ENCODE measurements at regions not wholly inside any gene's neighbourhood (a gene's known extent, or its start where the extent isn't known, plus 50 kb on each side); places are given as distances from the start of the nearest gene placed in this dataset.

DNA sequence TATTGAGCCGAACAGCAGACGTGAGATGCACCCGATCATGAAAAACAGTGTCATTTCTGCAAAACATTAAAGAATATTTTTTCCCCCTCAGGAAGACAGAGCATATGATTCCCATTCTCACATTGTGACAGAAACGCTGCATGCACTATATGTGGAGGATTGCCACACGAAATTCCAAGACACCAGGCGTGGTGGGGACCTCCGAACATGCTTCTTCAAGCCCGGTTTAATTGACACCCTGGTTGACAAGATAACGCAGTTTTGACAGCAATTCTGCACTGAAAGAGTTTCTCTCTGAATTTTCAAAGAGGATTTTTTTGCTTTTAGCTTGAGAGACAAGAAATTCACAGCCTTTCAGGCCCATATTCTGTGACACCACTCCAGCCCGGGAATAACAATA lies 442.8 kb upstream of the NRP1 start:
- no peak overlapping the region for H3K27ac ChIP-seq (ENCODE audit: control insufficient read depth, insufficient read depth, low read length)
- H3K36me3 ChIP-seq (ENCODE audit: control insufficient read depth in 2 of 2, extremely low read depth in 1 of 2, insufficient read depth in 2 of 2, low read length in 2 of 2), result no peaks in the 10 kb centered on the region
- dilution Hi-C loops (cut with MboI; ENCODE audit: extremely low pct_ligation_motif_present, low sequenced_read_pairs), result no loop called here
- no peak for DNase-seq (ENCODE audit: low read depth, low spot score)
- no peak overlapping the region for H3K4me3 ChIP-seq (ENCODE audit: control insufficient read depth in 2 of 3, extremely low read depth in 1 of 3, insufficient read depth in 2 of 3, low read depth in 1 of 3, low read length in 3 of 3)
- no peak overlapping the region for H2AFZ ChIP-seq (ENCODE audit: control insufficient read depth, low read length)
- no peak for FAIRE-seq
- H4K20me1 ChIP-seq (ENCODE audit: control insufficient read depth, extremely low read depth, insufficient read depth, low read length), result no peaks in the 10 kb centered on the region
- no peaks in the 10 kb centered on the region for H3K9me3 ChIP-seq (ENCODE audit: control insufficient read depth, low read depth, low read length)
- no peaks in the 10 kb centered on the region for H3K79me2 ChIP-seq (ENCODE audit: control insufficient read depth, insufficient read depth, low read length)
- no peak overlapping the region for H3K4me2 ChIP-seq (ENCODE audit: control insufficient read depth, extremely low read depth, insufficient read depth, low read depth, low read length)
- no peak overlapping the region for H3K9ac ChIP-seq (ENCODE audit: control insufficient read depth, extremely low read depth, insufficient read depth, low read length)
- no peaks in the 10 kb centered on the region for H3K4me1 ChIP-seq (ENCODE audit: control insufficient read depth, extremely low read depth, insufficient read depth, low read length)
- TF ChIP-seq, protein P1, sequence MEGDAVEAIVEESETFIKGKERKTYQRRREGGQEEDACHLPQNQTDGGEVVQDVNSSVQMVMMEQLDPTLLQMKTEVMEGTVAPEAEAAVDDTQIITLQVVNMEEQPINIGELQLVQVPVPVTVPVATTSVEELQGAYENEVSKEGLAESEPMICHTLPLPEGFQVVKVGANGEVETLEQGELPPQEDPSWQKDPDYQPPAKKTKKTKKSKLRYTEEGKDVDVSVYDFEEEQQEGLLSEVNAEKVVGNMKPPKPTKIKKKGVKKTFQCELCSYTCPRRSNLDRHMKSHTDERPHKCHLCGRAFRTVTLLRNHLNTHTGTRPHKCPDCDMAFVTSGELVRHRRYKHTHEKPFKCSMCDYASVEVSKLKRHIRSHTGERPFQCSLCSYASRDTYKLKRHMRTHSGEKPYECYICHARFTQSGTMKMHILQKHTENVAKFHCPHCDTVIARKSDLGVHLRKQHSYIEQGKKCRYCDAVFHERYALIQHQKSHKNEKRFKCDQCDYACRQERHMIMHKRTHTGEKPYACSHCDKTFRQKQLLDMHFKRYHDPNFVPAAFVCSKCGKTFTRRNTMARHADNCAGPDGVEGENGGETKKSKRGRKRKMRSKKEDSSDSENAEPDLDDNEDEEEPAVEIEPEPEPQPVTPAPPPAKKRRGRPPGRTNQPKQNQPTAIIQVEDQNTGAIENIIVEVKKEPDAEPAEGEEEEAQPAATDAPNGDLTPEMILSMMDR (optimal IDR thresholded peaks at IDR 0.05 in 1 of 3, IDR thresholded peaks at IDR 0.05 in 1 of 3, conservative IDR thresholded peaks at IDR 0.05 in 1 of 3; ENCODE audit: extremely low read depth in 1 of 3, insufficient read depth in 2 of 3, low read length in 3 of 3), result no peak
- TF ChIP-seq EZH2 (IDR thresholded peaks at IDR 0.05; ENCODE audit: low read length), result no peak
- no peaks in the 10 kb centered on the region for H3K27me3 ChIP-seq (ENCODE audit: control insufficient read depth, extremely low read depth, insufficient read depth, low read length)
- H3K9me1 ChIP-seq (ENCODE audit: control insufficient read depth, extremely low read depth, insufficient read depth, low read length), result no peaks in the 10 kb centered on the region

DNA sequence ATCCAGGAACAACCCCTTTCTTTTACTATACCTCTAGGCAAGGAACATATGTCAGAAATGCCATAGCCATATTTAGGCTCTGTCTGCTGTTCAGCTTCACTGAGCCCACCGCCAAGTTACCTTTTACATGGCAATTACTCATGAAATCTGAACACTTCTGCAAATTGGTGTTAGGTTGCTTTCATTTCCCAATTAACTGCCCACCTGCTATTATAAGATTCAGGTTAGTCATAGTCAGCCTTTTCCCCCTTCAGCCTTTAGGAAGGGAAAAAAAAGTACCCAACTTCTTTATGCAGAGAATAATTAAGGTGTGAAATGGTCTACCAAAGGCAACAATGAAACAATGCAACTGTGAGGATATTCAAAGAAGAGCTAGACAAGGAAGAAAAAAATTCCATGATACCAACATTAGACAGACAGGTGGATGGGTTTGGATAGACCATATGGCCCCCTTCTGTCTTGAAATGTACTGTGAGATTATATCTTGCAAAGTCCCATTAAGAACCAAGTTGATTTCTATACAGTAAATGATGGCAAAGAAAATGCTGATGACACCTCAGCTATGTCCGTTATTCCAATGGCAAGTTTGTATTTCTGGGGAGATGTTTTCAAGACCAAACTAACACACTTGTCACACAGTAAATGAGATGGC lies 442.1 kb upstream of the NRP1 start:
- Histone ChIP-seq H3K9ac (ENCODE audit: control insufficient read depth, extremely low read depth, insufficient read depth, low read length) (no peak overlapping the region), H3K9me1 (ENCODE audit: control insufficient read depth, extremely low read depth, insufficient read depth, low read length) (no peaks in the 10 kb centered on the region), H3K27ac (ENCODE audit: control insufficient read depth, insufficient read depth, low read length) (no peak overlapping the region), H4K20me1 (ENCODE audit: control insufficient read depth, extremely low read depth, insufficient read depth, low read length) (no peaks in the 10 kb centered on the region), H3K4me1 (ENCODE audit: control insufficient read depth, extremely low read depth, insufficient read depth, low read length) (no peaks in the 10 kb centered on the region), H3K9me3 (ENCODE audit: control insufficient read depth, low read depth, low read length) (no peaks in the 10 kb centered on the region), H3K4me3 (ENCODE audit: control insufficient read depth in 2 of 3, extremely low read depth in 1 of 3, insufficient read depth in 2 of 3, low read depth in 1 of 3, low read length in 3 of 3) (no peak overlapping the region), H3K36me3 (ENCODE audit: control insufficient read depth in 2 of 2, extremely low read depth in 1 of 2, insufficient read depth in 2 of 2, low read length in 2 of 2) (no peaks in the 10 kb centered on the region), H3K27me3 (ENCODE audit: control insufficient read depth, extremely low read depth, insufficient read depth, low read length) (no peaks in the 10 kb centered on the region), H3K79me2 (ENCODE audit: control insufficient read depth, insufficient read depth, low read length) (no peaks in the 10 kb centered on the region), H3K4me2 (ENCODE audit: control insufficient read depth, extremely low read depth, insufficient read depth, low read depth, low read length) (no peak overlapping the region), H2AFZ (ENCODE audit: control insufficient read depth, low read length) (no peak overlapping the region)
- no peak for DNase-seq (ENCODE audit: low read depth, low spot score)
- FAIRE-seq, result no peak
- no peak for TF ChIP-seq EZH2 (IDR thresholded peaks at IDR 0.05; ENCODE audit: low read length)
- TF ChIP-seq, protein P1 (optimal IDR thresholded peaks at IDR 0.05 in 1 of 3, IDR thresholded peaks at IDR 0.05 in 1 of 3, conservative IDR thresholded peaks at IDR 0.05 in 1 of 3; ENCODE audit: extremely low read depth in 1 of 3, insufficient read depth in 2 of 3, low read length in 3 of 3), result no peak
- dilution Hi-C loops (cut with MboI; ENCODE audit: extremely low pct_ligation_motif_present, low sequenced_read_pairs), result no loop called here

All from keratinocyte (primary cell).